Cardiac muscle cell (in vitro differentiated cells and primary cell): ENCODE measurements at regions not wholly inside any gene's neighbourhood (a gene's known extent, or its start where the extent isn't known, plus 50 kb on each side); places are given as distances from the start of the nearest gene placed in this dataset.

Experiments used
- DNase-seq, 2 donors: peaks; one replicate each; pipeline versions ENCODE4 v3.0.0 to v3.0.0-alpha.2; 2010 to 2017; ENCODE audit warnings: low read depth in 1 of 2, low spot score in 1 of 2
- H3K27ac ChIP-seq: fragments of 200-600 bp; sonication (generic); 2 replicates; pipeline ENCODE4 v1.5.1; 2016
- H3K27me3 ChIP-seq: fragments of 200-600 bp; sonication (generic); 2 replicates; pipeline ENCODE4 v1.6.0; 2016; ENCODE audit warnings: control low read depth
- H3K36me3 ChIP-seq: fragments of 200-600 bp; sonication (generic); 2 replicates; pipeline ENCODE4 v1.5.1; 2016; ENCODE audit warnings: control low read depth
- H3K4me1 ChIP-seq: fragments of 200-600 bp; sonication (generic); 2 replicates; pipeline ENCODE4 v1.8.1; 2017; ENCODE audit warnings: low read depth, mild to moderate bottlenecking, mixed run types
- H3K4me3 ChIP-seq: fragments of 200-600 bp; sonication (generic); 2 replicates; pipeline ENCODE4 v1.5.1; 2016; ENCODE audit warnings: mild to moderate bottlenecking
- H3K9me3 ChIP-seq: fragments of 200-600 bp; sonication (generic); 2 replicates; pipeline ENCODE4 v1.5.1; 2017; ENCODE audit warnings: low read depth, mild to moderate bottlenecking, control low read depth
- CTCF ChIP-seq: IDR thresholded peaks from 2 replicates; pipeline ENCODE4 v1.5.1; 2012; ENCODE audit warnings: low read depth, mild to moderate bottlenecking, low read length

GRCh38 chr5:89273289-89273688 is 390.3 kb upstream of the MEF2C start:
- no peak for DNase-seq
- H3K4me3 ChIP-seq: no peak overlapping the region
- no peaks in the 10 kb centered on the region for H3K36me3 ChIP-seq
- H3K27me3 ChIP-seq: no peaks in the 10 kb centered on the region
- no peaks in the 10 kb centered on the region for H3K9me3 ChIP-seq
- H3K27ac ChIP-seq: no peak overlapping the region
- peaks cover 5% of the 10 kb centered on the region for H3K4me1 ChIP-seq
- no peak for TF ChIP-seq CTCF

GRCh38 chr5:89270901-89271300 is 387.9 kb upstream of the MEF2C start:
- H3K27ac ChIP-seq: no peak overlapping the region
- H3K4me3 ChIP-seq: no peak overlapping the region
- no peaks in the 10 kb centered on the region for H3K36me3 ChIP-seq
- H3K27me3 ChIP-seq: no peaks in the 10 kb centered on the region
- no peak for TF ChIP-seq CTCF
- peaks cover 8% of the 10 kb centered on the region for H3K4me1 ChIP-seq
- no peak for DNase-seq
- H3K9me3 ChIP-seq: no peaks in the 10 kb centered on the region

- Histone ChIP-seq H3K27ac (no peak overlapping the region), H3K9me3 (no peaks in the 10 kb centered on the region), H3K4me1 (peaks cover 8% of the 10 kb centered on the region), H3K36me3 (no peaks in the 10 kb centered on the region), H3K4me3 (no peak overlapping the region), H3K27me3 (no peaks in the 10 kb centered on the region)
- DNase-seq: no peak
- TF ChIP-seq CTCF: no peak
Measured at GRCh38 chr5:89269721-89270120, 386.7 kb upstream of the MEF2C start.

GRCh38 chr5:89268460-89268859 is 385.5 kb upstream of the MEF2C start:
- TF ChIP-seq CTCF: no peak
- Histone ChIP-seq H3K27ac (no peak overlapping the region), H3K4me1 (peaks cover 8% of the 10 kb centered on the region), H3K4me3 (no peak overlapping the region), H3K36me3 (no peaks in the 10 kb centered on the region), H3K27me3 (no peaks in the 10 kb centered on the region), H3K9me3 (no peaks in the 10 kb centered on the region)
- DNase-seq: peak in 1 of 2 donors; percentile 4

GRCh38 chr5:89267788-89268187 is 384.8 kb upstream of the MEF2C start:
- no peak for TF ChIP-seq CTCF
- Histone ChIP-seq H3K9me3 (no peaks in the 10 kb centered on the region), H3K4me3 (no peak overlapping the region), H3K27me3 (no peaks in the 10 kb centered on the region), H3K36me3 (no peaks in the 10 kb centered on the region), H3K4me1 (peaks cover 13% of the 10 kb centered on the region), H3K27ac (no peak overlapping the region)
- no peak for DNase-seq
